Aorta (tissue), 5 donors: ENCODE measurements at regions not wholly inside any gene's neighbourhood (a gene's known extent, or its start where the extent isn't known, plus 50 kb on each side); places are given as distances from the start of the nearest gene placed in this dataset.
"Not testable (repeated sequence)": the region's sequence is repeated elsewhere in the genome, so short reads cannot be mapped to it uniquely, and the experiment has no call there.

Source experiments
- ATAC-seq: fragments of 200-7000 bp; cut with Tn5 transposase; one replicate; pipeline ENCODE4 v1.9.1; 2022; ENCODE audit warnings: moderate library complexity; ENCODE audit not compliant: low FRiP score
- DNase-seq, 2 donors: peaks; one replicate each; pipeline ENCODE4 v3.0.0-alpha.2; 2020
- H3K27ac ChIP-seq, 2 donors: one replicate each; pipeline ENCODE4 v1.5.1; 2013; ENCODE audit warnings: low read length in 2 of 2, mild to moderate bottlenecking in 2 of 2, moderate library complexity in 2 of 2, control low read depth in 1 of 2, inconsistent platforms in 1 of 2, low read depth in 1 of 2
- H3K27me3 ChIP-seq, 2 donors: one replicate each; pipeline ENCODE4 v1.6.1; 2013; ENCODE audit warnings: control low read depth in 1 of 2, low read length in 1 of 2, mild to moderate bottlenecking in 1 of 2, moderate library complexity in 1 of 2; ENCODE audit not compliant: insufficient read depth in 2 of 2, control insufficient read depth in 1 of 2
- H3K36me3 ChIP-seq, 2 donors: one replicate each; pipeline ENCODE4 v1.6.1; 2013; ENCODE audit warnings: control low read depth in 1 of 2, low read length in 1 of 2, mild to moderate bottlenecking in 1 of 2; ENCODE audit not compliant: insufficient read depth in 2 of 2, control insufficient read depth in 1 of 2
- H3K4me1 ChIP-seq, 2 donors: one replicate each; pipeline ENCODE4 v1.6.1; 2013; ENCODE audit warnings: low read length in 2 of 2, control low read depth in 1 of 2, mild to moderate bottlenecking in 1 of 2, moderate library complexity in 1 of 2; ENCODE audit not compliant: insufficient read depth in 2 of 2, control insufficient read depth in 1 of 2
- H3K4me3 ChIP-seq, 2 donors: one replicate each; pipeline ENCODE4 v1.5.1; 2013; ENCODE audit warnings: low read length in 2 of 2, control low read depth in 1 of 2, mild to moderate bottlenecking in 1 of 2
- H3K9me3 ChIP-seq: one replicate; pipeline ENCODE4 v1.6.1; 2013; ENCODE audit warnings: mild to moderate bottlenecking, low read length; ENCODE audit not compliant: control insufficient read depth
- WGBS, 2 donors: extraction: QIAGEN DNeasy Blood & Tissue Kit; methylation state at CpG; one replicate each; pipeline ENCODE4 v1.1.7; 2013; 5-methylcytosine and 5-hydroxymethylcytosine counted together
- intact Hi-C, 2 donors: fragments of 100-400 bp; cut with DNase I; formaldehyde crosslinking; loops; one replicate each; pipeline versions ENCODE4 v1.14.2 to v1.15.0; 2022
- donor health status: healthy with polysubstance abuse.
- donor health status: Bipolar disorder and iron deficiency.
- donor health status: DM: no; HTN: no; CAD: no.
- donor health status: DM: no; HTN: no; CAD: no.
- donor health status: DM: yes; HTN: yes; CAD: no.

DNA sequence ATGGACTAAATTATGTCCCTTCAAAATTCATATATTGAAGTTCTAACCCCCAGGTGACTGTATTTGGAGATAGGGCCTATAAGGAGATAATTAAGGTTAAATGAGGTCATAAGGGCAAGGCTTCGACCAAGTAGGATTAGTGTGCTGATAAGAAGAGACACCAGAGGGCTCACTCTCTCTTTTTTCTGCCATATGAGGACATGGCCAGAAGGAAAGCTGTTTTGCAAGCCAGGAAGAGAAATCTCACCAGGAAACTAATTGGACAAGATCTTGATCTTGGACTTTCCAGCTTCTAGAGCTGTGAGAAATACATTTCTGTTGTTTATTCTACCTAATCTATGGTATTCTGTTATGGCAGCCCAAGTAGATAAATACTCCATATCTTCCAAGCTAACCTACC lies 503.6 kb upstream of the NAALADL2 start:
- intact Hi-C loops = no loop called here
- no peaks in the 10 kb centered on the region for H3K9me3 ChIP-seq
- ATAC-seq (no peak), DNase-seq (no peak)
- H3K4me1 ChIP-seq = no peaks in the 10 kb centered on the region
- WGBS, 2 donors = 24 to 40% methylated on average over 1 of the region's 1 CpG
- no peak overlapping the region for H3K27ac ChIP-seq
- no peak overlapping the region for H3K4me3 ChIP-seq
- no peaks in the 10 kb centered on the region for H3K27me3 ChIP-seq
- no peaks in the 10 kb centered on the region for H3K36me3 ChIP-seq

DNA sequence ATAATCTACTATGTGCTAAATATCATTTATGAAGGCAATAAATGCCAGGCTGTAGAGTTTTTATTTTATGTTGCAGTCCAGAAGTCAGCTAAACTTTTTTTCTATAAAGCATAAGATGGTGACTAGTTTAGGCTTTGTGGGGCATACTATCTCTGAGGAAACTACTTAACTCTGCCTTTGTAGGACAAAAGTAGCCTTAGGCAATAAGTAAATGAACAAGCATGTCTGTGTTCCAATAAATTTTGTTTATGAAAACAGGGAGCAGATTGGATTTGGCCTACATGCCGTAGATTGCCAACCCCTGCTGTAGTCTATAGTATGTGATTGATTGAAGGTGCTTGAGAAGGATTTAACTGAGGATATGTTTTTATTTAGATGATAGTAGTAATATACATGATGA lies 502.5 kb upstream of the NAALADL2 start:
- 87 to 92% methylated on average over 1 of the region's 1 CpG for WGBS, 2 donors
- Histone ChIP-seq H3K36me3 (no peaks in the 10 kb centered on the region), H3K4me1 (no peaks in the 10 kb centered on the region), H3K27ac (no peak overlapping the region), H3K27me3 (no peaks in the 10 kb centered on the region), H3K4me3 (no peak overlapping the region), H3K9me3 (no peaks in the 10 kb centered on the region)
- DNase-seq = no peak
- intact Hi-C loops = no loop called here
- ATAC-seq = no peak

DNA sequence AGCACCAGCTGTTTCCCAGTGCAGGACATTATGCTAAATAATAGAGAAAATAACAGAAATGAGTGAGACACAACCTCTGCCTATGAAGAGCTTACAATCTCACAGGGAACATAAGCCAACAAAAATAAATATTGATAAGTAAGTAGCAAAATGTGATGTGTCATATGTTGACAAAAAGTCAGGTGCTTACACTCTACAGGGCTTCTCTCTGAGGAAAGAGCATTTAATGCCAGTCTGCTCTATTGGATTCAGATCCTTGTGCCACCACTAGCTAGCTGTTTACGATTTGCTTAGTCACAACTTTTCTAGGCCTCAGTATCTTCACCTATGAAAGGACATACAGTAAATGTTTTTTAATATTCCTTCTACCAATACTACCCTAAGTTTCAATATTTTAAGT lies 500.9 kb upstream of the NAALADL2 start:
- intact Hi-C loops = no loop called here
- H3K27me3 ChIP-seq = no peaks in the 10 kb centered on the region
- WGBS, 2 donors = 94 to 98% methylated on average over 1 of the region's 1 CpG
- ATAC-seq (no peak), DNase-seq (no peak)
- no peak overlapping the region for H3K4me3 ChIP-seq
- no peaks in the 10 kb centered on the region for H3K9me3 ChIP-seq
- H3K27ac ChIP-seq = no peak overlapping the region
- H3K36me3 ChIP-seq = no peaks in the 10 kb centered on the region
- H3K4me1 ChIP-seq = no peaks in the 10 kb centered on the region

DNA sequence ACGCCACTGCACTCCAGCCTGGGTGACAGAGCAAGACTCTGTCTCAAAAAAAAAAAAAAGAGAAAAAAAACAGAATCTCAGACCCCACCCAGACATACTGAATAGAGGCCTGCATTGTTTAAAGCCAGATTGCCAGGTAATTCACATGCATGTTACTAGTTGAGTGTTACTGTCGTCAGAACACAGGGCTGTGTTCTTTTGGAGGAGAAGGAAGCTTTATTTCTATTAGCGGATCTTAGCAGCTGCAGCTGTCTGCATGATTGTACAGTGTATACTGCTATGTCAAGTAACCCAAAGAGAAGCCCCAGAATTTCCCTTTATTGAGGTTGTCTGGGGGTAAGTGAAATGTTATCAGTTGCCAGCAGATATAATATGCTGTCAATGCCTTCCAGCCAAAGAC lies 496.6 kb upstream of the NAALADL2 start:
- WGBS, 2 donors = 96 to 97% methylated on average over 3 of the region's 3 CpGs
- ATAC-seq (no peak), DNase-seq (no peak)
- intact Hi-C loops = no loop called here
- H3K9me3 ChIP-seq = no peaks in the 10 kb centered on the region
- H3K27me3 ChIP-seq = no peaks in the 10 kb centered on the region
- no peaks in the 10 kb centered on the region for H3K36me3 ChIP-seq
- H3K27ac ChIP-seq = no peak overlapping the region
- no peak overlapping the region for H3K4me3 ChIP-seq
- H3K4me1 ChIP-seq = no peaks in the 10 kb centered on the region

DNA sequence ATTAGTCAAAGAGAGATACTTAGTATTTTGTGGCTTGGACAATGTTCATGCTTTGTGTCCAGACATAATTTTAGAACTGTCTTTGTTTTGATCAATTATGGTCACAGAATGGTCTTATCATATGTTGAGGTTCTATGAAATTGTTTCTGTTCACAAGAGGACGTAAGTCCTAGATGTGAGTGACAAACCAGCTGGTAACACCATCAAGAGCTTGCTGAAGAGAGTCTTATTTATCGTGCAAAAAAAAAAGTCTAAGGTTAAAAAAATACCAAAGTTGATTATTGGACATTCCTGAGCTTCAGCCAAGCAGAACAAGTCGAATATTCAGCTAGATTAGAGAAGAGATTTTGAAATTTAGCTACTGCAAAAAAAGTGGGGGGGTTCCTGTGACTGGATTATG lies 495.9 kb upstream of the NAALADL2 start:
- H3K4me3 ChIP-seq = no peak overlapping the region
- H3K4me1 ChIP-seq = no peaks in the 10 kb centered on the region
- H3K9me3 ChIP-seq = no peaks in the 10 kb centered on the region
- DNase-seq = no peak
- H3K36me3 ChIP-seq = no peaks in the 10 kb centered on the region
- ATAC-seq = no peak
- 33% methylated on average over 3 of the region's 3 CpGs for WGBS, 2 donors
- H3K27ac ChIP-seq = no peak overlapping the region
- intact Hi-C loops = no loop called here
- no peaks in the 10 kb centered on the region for H3K27me3 ChIP-seq

DNA sequence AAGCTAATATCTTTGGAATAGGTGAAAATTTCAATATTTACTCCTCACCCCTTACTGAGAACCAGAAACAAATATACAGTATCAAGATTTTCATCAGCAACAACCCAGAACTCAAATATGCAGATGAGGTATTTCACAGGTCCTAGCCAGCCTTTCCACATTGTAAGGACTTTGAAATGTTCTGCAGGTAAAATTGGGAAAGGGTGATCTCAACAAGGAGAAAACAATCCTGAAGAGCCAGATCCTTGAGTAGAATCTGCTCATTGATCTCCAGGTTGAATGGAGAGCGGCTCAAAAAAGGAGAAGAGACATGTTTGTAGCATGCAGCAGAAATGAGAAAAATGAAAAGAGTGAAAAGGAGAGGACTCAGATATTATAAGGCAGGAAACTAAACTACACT lies 493.3 kb upstream of the NAALADL2 start:
- ATAC-seq (no peak), DNase-seq (no peak)
- H3K9me3 ChIP-seq = no peaks in the 10 kb centered on the region
- no peaks in the 10 kb centered on the region for H3K36me3 ChIP-seq
- no peak overlapping the region for H3K4me3 ChIP-seq
- no peak overlapping the region for H3K27ac ChIP-seq
- H3K27me3 ChIP-seq = no peaks in the 10 kb centered on the region
- intact Hi-C loops = no loop called here
- WGBS, 2 donors = 94 to 95% methylated on average over 1 of the region's 1 CpG
- H3K4me1 ChIP-seq = no peaks in the 10 kb centered on the region

DNA sequence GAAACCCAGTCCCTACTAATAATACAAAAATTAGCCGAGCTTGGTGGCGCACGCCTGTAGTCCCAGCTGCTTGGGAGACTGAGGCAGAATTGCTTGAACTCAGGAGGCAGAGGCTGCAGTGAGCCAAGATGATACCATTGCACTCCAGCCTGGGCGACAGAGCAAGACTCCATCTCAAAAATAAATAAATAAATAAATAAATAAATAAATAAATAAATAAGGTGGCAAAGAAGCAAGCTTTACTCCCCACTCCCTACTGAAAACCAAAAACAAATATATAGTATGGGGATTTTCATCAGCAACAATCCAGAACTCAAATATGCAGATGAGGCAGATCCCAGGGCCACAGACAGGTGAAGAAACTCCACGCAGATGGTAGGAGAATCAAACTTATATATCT lies 492.2 kb upstream of the NAALADL2 start:
- DNase-seq, H3K4me3 ChIP-seq, intact Hi-C loops, H3K9me3 ChIP-seq, ATAC-seq, H3K27ac ChIP-seq, H3K4me1 ChIP-seq, H3K27me3 ChIP-seq, H3K36me3 ChIP-seq: not testable (repeated sequence)
- 80 to 90% methylated on average over 5 of the region's 5 CpGs for WGBS, 2 donors

DNA sequence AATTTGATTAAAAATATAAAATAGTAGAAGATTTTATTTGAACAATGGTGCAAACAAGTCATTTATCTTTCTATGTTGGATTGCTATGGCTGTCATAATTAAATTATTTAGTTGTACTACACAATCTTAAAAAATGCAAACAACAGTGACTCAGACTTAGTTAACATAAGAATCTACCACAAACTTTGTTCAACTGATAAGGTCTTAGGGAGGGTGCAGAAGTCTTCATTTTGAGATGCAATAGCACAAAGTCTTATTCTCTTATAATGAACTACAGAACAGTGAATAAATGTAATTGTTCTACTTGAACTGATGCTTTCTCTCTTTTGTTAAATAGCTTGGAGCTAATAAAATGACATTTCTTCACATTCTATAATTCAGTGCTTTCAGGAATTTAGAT lies 482.8 kb upstream of the NAALADL2 start:
- H3K27me3 ChIP-seq = no peaks in the 10 kb centered on the region
- H3K4me1 ChIP-seq = no peaks in the 10 kb centered on the region
- H3K36me3 ChIP-seq = no peaks in the 10 kb centered on the region
- no peak overlapping the region for H3K27ac ChIP-seq
- DNase-seq = no peak
- H3K9me3 ChIP-seq = no peaks in the 10 kb centered on the region
- H3K4me3 ChIP-seq = no peak overlapping the region
- intact Hi-C loops = no loop called here
- no peak for ATAC-seq

DNA sequence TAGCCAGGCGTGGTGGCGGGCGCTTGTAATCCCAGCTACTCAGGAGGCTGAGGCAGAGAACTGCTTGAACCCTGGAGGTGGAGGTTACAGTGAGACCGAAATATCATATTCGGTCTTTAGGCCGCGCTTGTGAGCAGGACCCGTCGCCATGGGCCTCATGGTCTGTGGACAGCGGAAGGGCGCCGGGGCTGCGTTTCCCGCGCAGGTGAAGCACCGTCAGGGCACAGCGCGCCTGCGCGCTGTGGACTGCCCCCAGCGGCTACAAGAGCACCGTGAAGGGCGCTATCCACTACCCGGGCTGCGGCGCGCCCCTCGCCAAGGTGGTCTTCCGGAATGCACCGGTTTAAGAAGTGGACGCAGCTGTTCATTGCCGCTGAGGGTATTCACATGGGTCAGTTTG lies 482.0 kb upstream of the NAALADL2 start:
- Histone ChIP-seq H3K4me3 (no peak overlapping the region), H3K9me3 (no peaks in the 10 kb centered on the region), H3K27me3 (no peaks in the 10 kb centered on the region), H3K4me1 (no peaks in the 10 kb centered on the region), H3K27ac (no peak overlapping the region), H3K36me3 (no peaks in the 10 kb centered on the region)
- WGBS, 2 donors = 97 to 99% methylated on average over 32 of the region's 32 CpGs
- intact Hi-C loops = no loop called here
- DNase-seq = no peak
- ATAC-seq = no peak

DNA sequence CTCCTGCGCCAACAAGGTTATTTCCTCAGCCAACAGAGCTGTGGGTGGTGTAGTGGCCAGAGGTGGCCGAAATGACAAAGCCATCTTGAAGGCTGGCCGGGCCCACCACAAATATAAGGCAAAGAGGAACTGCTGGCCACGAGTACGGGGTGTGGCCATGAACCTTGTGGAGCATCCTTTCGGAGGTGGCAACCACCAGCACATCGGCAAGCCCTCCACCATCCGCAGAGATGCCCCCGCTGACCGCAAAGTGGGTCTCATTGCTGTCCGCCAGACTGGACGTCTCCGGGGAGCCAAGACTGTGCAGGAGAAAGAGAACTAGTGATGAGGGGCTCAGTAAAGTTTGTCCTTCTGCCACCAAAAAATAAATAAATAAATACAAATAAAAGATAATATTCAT lies 481.4 kb upstream of the NAALADL2 start:
- ATAC-seq (no peak), DNase-seq (no peak)
- WGBS, 2 donors = 97 to 98% methylated on average over 13 of the region's 13 CpGs

More for the DNA sequence above, 481.4 kb upstream of the NAALADL2 start:
- Histone ChIP-seq H3K27me3 (no peaks in the 10 kb centered on the region), H3K36me3 (no peaks in the 10 kb centered on the region), H3K4me1 (no peaks in the 10 kb centered on the region), H3K27ac (no peak overlapping the region), H3K9me3 (no peaks in the 10 kb centered on the region), H3K4me3 (no peak overlapping the region)
- intact Hi-C loops = no loop called here
